HG03280 (cell line): ENCODE measurements at regions not wholly inside any gene's neighbourhood (a gene's known extent, or its start where the extent isn't known, plus 50 kb on each side); places are given as distances from the start of the nearest gene placed in this dataset.
"Not testable (repeated sequence)": the region's sequence is repeated elsewhere in the genome, so short reads cannot be mapped to it uniquely, and the experiment has no call there.

Experiments
- ATAC-seq: cut with Tn5 transposase; IDR thresholded peaks from one replicate; pipeline ENCODE4 v1.9.1; 2021; ENCODE audit warnings: mild to moderate bottlenecking, moderate library complexity; ENCODE audit not compliant: unreplicated experiment

GRCh38 chr22:22193923-22194322, 50.7 kb upstream of the VPREB1 start:
- ATAC-seq: no peak

DNA sequence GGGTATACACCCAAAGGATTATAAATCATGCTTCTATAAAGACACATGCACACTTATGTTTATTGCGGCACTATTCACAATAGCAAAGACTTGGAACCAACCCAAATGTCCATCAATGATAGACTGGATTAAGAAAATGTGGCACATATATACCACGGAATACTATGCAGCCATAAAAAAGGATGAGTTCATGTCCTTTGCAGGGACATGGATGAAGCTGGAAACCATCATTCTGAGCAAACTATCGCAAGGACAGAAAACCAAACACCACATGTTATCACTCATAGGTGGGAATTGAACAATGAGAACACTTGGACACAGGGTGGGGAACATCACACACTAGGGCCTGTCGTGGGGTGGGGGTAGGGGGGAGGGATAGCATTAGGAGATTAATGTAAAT, 51.1 kb upstream of the VPREB1 start:
- not testable (repeated sequence) for ATAC-seq

GRCh38 chr22:22193006-22193405, 51.6 kb upstream of the VPREB1 start:
- ATAC-seq: not testable (repeated sequence)

GRCh38 chr22:22189796-22190195, 54.8 kb upstream of the VPREB1 start:
- ATAC-seq: not testable (repeated sequence)

DNA sequence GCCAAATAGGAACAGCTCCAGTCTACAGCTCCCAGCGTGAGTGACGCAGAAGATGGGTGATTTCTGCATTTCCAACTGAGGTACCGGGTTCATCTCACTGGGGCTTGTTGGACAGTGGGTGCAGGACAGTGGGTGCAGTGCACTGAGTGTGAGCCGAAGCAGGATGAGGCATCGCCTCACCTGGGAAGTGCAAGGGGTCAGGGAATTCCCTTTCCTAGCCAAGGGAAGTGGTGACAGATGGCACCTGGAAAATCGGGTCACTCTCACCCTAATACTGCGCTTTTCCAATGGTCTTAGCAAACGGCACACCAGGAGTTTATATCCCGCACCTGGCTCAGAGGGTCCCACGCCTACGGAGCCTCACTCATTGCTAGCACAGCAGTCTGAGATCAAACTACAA, 56.7 kb upstream of the VPREB1 start:
- ATAC-seq: not testable (repeated sequence)

DNA sequence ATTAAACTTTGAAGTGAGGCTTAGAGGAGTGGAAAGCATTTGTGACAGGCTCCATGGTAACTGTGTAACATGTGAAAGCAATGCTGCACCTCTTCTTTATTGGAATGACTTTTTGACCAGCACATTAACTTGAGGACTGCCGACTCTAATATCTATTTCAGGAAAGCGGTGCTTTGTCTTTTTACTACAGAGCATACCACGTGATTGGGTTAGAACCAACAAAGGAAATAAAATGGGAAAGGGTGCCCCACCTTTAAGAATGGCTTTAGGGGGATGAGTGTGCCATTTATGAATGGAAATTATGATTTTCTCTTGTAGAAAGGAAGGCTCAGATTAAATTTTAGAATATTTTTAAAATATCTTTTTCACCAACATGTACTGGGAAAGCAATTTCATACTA, 57.3 kb upstream of the VPREB1 start:
- ATAC-seq: no peak

DNA sequence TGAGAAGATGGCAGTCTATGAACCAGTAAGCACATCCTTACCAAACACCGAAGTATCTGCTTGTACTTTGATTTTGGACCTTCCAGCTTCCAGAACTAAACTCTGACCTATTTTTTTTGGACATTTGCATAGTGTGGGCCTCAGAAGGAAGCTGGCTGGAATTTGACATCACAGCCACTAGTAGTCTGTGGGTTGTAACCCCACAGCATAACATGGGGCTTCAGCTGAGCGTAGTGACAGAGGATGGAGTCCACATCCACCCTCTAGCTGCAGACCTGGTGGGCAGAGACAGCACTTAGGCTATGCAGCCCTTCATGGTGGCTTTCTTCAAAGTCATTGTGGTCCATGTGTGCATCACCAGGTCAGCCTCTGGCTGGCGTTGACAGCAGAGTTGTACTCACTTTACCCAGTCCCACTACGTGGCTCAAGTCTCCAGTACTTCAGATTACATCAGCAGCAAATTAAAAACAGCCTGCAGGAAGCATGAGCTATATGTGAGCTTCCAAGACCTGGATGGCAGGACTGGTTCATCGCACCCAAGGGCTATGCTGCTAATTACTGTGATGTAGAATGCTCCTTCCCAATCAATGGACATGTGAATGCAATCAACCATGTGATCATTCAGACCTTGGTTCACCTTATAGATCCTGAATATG, 58.6 kb upstream of the VPREB1 start:
- ATAC-seq: no peak

DNA sequence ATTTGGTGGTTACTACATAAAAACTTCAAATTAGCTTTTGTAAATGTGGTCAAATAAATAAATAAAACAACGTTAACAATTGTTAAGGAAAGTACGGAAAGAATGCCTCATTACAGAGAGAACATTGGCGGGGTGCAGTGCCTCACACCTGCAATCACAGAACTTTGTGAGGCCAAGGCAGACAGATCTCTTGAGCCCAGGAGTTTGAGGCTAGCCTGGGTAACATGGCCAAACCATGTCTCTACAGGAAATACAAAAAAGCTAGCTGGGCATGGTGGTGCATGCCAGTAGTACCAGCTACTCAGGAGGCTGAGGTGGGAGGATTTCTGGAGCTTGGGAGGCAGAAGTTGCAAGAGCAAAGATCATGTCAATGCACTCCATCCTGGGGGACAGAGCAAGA, 59.4 kb upstream of the VPREB1 start:
- no peak for ATAC-seq

- no peak for ATAC-seq
Observed at GRCh38 chr22:22184277-22184807, 60.2 kb upstream of the VPREB1 start.

- ATAC-seq: no peak
Observed at GRCh38 chr22:22182990-22183264, 61.7 kb upstream of the VPREB1 start.

DNA sequence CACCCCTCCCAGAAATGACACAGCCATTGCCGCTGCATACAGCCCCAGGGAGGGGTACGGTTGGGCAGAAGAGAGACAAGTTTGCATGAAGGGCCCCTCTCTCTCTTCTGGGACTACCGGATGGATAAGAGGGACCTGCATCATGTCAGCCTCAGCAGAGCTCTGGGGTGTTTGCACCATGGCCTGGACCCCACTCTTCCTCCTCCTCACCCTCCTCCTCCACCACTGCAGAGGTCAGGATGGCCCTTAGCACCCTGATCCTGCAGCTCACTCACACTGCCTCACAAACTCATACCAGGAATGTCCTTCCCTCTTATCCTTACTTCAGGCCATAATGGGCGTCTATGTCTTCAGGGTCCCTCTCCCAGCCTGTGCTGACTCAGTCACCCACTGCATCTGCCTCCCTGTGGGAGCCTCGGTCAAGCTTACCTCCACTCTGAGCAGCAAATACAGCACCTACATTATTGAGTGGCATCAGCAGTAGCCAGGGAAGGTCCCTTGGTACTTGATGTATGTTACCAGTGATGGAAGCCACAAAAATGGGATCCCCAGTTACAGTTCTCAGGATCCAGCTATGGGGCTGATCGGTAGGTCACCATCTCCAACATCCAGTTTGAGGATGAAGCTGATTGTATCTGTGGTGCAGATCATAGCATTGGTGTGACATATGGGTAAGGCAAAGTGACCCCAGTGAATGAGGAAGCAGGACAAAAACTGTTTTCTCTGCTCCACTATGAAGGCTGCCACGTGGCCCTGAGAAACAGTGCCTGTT, 62.2 kb upstream of the VPREB1 start:
- ATAC-seq: no peak

DNA sequence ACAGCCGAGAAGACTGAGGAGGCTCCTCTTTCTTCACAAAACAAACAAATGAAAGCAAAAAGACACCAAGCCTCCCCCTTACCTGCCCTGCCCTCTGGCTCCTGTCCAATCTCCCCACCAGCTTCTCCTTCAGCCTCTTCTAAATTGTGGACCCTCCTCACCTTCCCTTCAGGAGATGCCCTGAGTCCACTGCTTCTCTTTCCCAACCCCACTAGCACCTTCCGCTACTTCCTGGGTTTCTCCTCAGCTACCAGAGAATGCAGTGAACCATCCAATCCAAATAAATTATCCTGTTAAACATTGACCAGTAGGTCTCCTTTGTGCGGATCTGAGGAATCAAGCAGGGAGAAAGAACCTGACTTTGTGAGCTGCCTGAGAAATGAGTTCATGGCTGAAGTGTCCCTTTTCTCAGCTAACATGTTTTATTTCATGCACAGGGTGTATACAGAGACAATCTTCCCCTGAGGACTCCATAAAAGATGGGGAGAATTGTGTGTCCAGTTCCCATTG, 63.2 kb upstream of the VPREB1 start:
- ATAC-seq: no peak

DNA sequence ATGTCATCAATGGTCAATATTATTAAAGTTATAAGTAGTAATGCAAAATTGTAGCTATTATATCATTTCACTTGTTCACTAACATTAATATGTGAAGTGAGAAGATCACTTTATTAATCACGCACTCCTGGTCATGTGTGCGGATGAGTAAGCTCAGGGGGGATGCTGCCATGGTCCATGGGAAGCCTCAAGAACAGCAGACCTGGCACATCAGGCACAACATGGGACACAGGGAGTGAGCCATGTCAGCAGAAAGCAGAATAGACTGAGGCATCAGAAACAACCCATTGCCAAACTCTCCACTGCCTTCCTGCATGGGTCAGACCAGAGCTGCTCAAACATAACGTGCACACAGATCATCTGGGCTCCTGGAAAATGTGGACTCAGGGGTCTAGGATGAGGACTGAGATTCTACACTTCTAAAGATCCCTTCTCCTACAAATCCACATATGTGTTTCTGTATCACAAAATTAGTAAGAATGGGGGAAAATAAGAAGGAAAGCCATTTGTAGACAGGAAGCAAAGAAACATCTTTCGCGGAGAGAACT, 63.8 kb upstream of the VPREB1 start:
- no peak for ATAC-seq

GRCh38 chr22:22179858-22180257, 64.7 kb upstream of the VPREB1 start:
- ATAC-seq: no peak

GRCh38 chr22:22178992-22179391, 65.6 kb upstream of the VPREB1 start:
- no peak for ATAC-seq

DNA sequence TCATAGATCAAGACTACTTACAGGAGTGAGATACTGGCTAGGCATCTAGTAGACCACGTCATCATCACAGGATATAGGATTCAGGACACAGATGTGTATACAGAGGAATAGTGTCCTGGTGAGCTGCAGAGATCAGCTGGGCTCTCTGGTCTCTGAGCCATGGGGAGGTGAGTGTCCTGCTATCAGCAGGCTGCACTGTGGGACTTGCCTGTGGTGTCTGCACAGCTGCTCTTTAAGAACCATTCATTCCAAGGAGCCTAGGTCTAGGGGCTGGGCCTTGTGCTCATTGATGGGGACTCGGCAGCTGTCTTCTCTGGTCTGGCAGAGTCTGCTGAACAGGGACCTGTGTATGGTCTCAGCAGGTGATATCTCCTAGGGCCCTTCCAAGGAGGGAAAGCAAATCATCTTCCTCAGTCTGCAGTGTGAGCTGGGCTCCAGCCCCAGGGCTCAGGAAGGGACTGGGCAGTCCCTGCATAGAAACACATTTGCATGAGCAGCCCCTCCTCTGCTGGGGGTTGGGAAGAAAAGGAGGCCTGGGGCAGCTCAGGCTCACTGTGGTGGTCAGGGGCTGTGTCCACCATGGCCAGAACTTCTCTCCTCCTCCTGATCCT, 66.1 kb upstream of the VPREB1 start:
- ATAC-seq: no peak

DNA sequence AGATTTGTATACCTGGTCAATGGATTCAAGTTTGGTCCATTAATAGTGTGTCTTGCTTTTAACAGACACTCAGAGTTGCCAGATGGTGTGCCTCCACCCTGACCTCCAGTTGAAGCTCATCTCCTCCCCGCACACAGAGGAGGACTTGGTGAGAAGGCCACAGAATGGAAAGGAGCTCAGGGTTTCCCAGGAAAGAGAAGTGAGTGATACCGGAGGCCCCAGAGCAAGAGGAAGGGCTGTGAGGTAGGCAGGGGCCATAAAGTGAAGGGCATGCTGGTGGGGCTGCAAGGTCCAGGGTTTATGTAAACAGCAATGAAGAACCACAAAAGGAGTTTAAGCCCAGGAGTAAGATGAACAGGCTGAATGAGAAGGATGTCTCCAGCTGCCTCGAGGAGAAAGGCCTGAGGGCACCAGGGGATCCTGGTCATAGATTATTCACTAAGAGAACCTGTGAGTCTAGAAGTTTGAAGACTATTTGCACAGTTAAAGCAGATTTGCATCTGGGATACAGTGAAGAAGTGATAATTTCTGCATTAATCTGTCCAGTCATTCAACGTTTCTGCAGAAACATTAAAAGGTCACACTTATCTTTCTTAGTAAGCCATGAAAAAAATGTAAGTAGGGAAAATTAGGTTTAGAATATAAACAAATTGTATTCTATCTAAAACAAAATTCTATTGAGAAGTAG, 67.5 kb upstream of the VPREB1 start:
- ATAC-seq: no peak

DNA sequence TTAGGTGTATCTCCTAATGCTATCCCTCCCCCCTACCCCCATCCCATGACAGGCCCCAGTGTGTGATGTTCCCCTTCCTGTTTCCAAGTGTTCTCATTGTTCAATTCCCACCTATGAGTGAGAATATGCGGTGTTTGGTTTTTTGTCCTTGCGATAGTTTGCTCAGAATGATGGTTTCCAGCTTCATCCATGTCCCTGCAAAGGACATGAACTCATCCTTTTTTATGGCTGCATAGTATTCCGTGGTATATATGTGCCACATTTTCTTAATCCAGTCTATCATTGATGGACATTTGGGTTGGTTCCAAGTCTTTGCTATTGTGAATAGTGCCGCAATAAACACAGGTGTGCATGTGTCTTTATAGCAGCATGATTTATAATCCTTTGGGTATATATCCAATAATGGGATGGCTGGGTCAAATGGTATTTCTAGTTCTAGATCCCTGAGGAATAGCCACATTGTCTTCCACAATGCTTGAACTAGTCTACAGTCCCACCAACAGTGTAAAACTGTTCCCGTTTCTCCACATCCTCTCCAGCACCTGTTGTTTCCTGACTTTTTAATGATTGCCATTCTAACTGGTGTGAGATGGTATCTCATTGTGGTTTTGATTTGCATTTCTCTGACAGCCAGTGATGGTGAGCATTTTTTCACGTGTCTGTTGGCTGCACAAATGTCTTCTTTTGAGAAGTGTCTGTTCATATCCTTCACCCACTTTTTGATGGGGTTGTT, 71.5 kb upstream of the VPREB1 start:
- not testable (repeated sequence) for ATAC-seq

GRCh38 chr22:22171357-22172218, 73.0 kb upstream of the VPREB1 start:
- no peak for ATAC-seq
